ENCODE measurements at regions not wholly inside any gene's neighbourhood (a gene's known extent, or its start where the extent isn't known, plus 50 kb on each side); places are given as distances from the start of the nearest gene placed in this dataset.

GRCh38 chr6:170132561-170132991 is 158.3 kb downstream of the DLL1 start:
- Histone ChIP-seq H3K4me3 (no peak overlapping the region), H3K36me3 (replicated peaks; ENCODE audit: insufficient read depth, low read depth) (no peaks in the 10 kb centered on the region), H3K27me3 (no peaks in the 10 kb centered on the region), H3K9me3 (ENCODE audit: low read depth) (no peaks in the 10 kb centered on the region), H4K20me1 (ENCODE audit: insufficient read depth, poor library complexity, severe bottlenecking) (no peaks in the 10 kb centered on the region), H2AFZ (no peak overlapping the region), H3K9me2 (replicated peaks; ENCODE audit: insufficient read depth) (no peaks in the 10 kb centered on the region), H3K79me2 (no peaks in the 10 kb centered on the region), H3K4me2 (no peak overlapping the region), H3K27ac (no peak overlapping the region), H3K4me1 (ENCODE audit: insufficient read depth) (no peaks in the 10 kb centered on the region)
- DNase-seq (ENCODE audit: low spot score) = no peak
- TF ChIP-seq, protein P1, sequence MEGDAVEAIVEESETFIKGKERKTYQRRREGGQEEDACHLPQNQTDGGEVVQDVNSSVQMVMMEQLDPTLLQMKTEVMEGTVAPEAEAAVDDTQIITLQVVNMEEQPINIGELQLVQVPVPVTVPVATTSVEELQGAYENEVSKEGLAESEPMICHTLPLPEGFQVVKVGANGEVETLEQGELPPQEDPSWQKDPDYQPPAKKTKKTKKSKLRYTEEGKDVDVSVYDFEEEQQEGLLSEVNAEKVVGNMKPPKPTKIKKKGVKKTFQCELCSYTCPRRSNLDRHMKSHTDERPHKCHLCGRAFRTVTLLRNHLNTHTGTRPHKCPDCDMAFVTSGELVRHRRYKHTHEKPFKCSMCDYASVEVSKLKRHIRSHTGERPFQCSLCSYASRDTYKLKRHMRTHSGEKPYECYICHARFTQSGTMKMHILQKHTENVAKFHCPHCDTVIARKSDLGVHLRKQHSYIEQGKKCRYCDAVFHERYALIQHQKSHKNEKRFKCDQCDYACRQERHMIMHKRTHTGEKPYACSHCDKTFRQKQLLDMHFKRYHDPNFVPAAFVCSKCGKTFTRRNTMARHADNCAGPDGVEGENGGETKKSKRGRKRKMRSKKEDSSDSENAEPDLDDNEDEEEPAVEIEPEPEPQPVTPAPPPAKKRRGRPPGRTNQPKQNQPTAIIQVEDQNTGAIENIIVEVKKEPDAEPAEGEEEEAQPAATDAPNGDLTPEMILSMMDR (IDR thresholded peaks at IDR 0.05; ENCODE audit: poor library complexity) = no peak
- TF ChIP-seq EZH2 (IDR thresholded peaks at IDR 0.05; ENCODE audit: borderline replicate concordance) (no peak), EZH2phosphoT487 (IDR thresholded peaks at IDR 0.05; ENCODE audit: low read depth, severe bottlenecking, unreplicated experiment) (no peak)
- 96% methylated on average over 10 of the region's 10 CpGs for WGBS (ENCODE audit: low lambda C conversion rate, missing lambda C conversion rate)

DNA sequence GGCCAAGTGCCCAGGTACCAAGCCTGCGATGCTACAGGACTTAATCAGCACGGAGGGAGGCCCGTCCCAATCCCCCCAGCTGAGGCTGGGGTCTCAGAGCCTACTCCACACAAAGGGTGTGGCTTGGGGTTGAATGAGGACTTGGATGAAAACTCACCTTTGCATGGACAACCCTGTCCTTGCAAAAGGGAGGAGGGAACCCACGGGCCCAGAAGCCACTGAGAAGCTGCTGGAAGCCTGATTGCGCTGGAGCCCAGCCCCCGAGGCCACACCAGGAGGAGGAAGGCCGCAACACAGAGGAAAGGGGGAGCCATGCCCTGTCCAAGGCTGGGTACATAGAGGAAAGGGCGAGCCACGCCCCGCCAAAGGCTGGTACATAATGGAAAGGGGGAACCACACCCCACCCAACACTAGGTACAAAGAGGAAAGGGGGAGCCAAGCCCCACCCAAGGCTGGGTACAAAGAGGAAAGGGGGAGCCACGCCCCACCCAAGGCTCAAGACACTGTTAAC is 158.8 kb downstream of the DLL1 start:
- no peak overlapping the region for H3K27ac ChIP-seq
- no peaks in the 10 kb centered on the region for H3K9me3 ChIP-seq (ENCODE audit: low read depth)
- H3K4me2 ChIP-seq = no peak overlapping the region
- TF ChIP-seq EZH2 (IDR thresholded peaks at IDR 0.05; ENCODE audit: borderline replicate concordance) = no peak
- no peaks in the 10 kb centered on the region for H4K20me1 ChIP-seq (ENCODE audit: insufficient read depth, poor library complexity, severe bottlenecking)
- no peaks in the 10 kb centered on the region for H3K27me3 ChIP-seq
- WGBS (ENCODE audit: low lambda C conversion rate, missing lambda C conversion rate) = 92% methylated on average over 10 of the region's 11 CpGs
- H3K4me3 ChIP-seq = no peak overlapping the region
- H3K9me2 ChIP-seq (replicated peaks; ENCODE audit: insufficient read depth) = no peaks in the 10 kb centered on the region
- no peak overlapping the region for H2AFZ ChIP-seq
- H3K79me2 ChIP-seq = no peaks in the 10 kb centered on the region
- H3K4me1 ChIP-seq (ENCODE audit: insufficient read depth) = no peaks in the 10 kb centered on the region
- no peaks in the 10 kb centered on the region for H3K36me3 ChIP-seq (replicated peaks; ENCODE audit: insufficient read depth, low read depth)
- DNase-seq (ENCODE audit: low spot score) = no peak

GRCh38 chr6:170131351-170131750 is 159.5 kb downstream of the DLL1 start:
- no peak for DNase-seq (ENCODE audit: low spot score)
- WGBS (ENCODE audit: low lambda C conversion rate, missing lambda C conversion rate) = 84% methylated on average over 11 of the region's 11 CpGs
- H3K9me2 ChIP-seq (replicated peaks; ENCODE audit: insufficient read depth) = no peaks in the 10 kb centered on the region

GRCh38 chr6:170130771-170131241 is 160.1 kb downstream of the DLL1 start:
- no peaks in the 10 kb centered on the region for H4K20me1 ChIP-seq (ENCODE audit: insufficient read depth, poor library complexity, severe bottlenecking)
- H3K9me3 ChIP-seq (ENCODE audit: low read depth) = no peaks in the 10 kb centered on the region
- no peak overlapping the region for H3K27ac ChIP-seq
- H3K79me2 ChIP-seq = no peaks in the 10 kb centered on the region
- TF ChIP-seq EZH2phosphoT487 (IDR thresholded peaks at IDR 0.05; ENCODE audit: low read depth, severe bottlenecking, unreplicated experiment) = no peak
- TF ChIP-seq, protein P1 (IDR thresholded peaks at IDR 0.05; ENCODE audit: poor library complexity) = no peak
- TF ChIP-seq EZH2 (IDR thresholded peaks at IDR 0.05; ENCODE audit: borderline replicate concordance) = no peak
- WGBS (ENCODE audit: low lambda C conversion rate, missing lambda C conversion rate) = 82% methylated on average over 9 of the region's 9 CpGs
- no peak overlapping the region for H3K4me3 ChIP-seq
- no peaks in the 10 kb centered on the region for H3K9me2 ChIP-seq (replicated peaks; ENCODE audit: insufficient read depth)
- H3K4me2 ChIP-seq = no peak overlapping the region
- no peaks in the 10 kb centered on the region for H3K36me3 ChIP-seq (replicated peaks; ENCODE audit: insufficient read depth, low read depth)
- no peaks in the 10 kb centered on the region for H3K4me1 ChIP-seq (ENCODE audit: insufficient read depth)
- DNase-seq (ENCODE audit: low spot score) = no peak
- no peaks in the 10 kb centered on the region for H3K27me3 ChIP-seq
- H2AFZ ChIP-seq = no peak overlapping the region

More at GRCh38 chr6:170131351-170131750, 159.5 kb downstream of the DLL1 start:
- Histone ChIP-seq H3K9me3 (ENCODE audit: low read depth) (no peaks in the 10 kb centered on the region), H3K4me2 (no peak overlapping the region), H3K79me2 (no peaks in the 10 kb centered on the region), H2AFZ (no peak overlapping the region), H3K4me3 (no peak overlapping the region), H3K4me1 (ENCODE audit: insufficient read depth) (no peaks in the 10 kb centered on the region), H3K27ac (no peak overlapping the region), H3K27me3 (no peaks in the 10 kb centered on the region), H3K36me3 (replicated peaks; ENCODE audit: insufficient read depth, low read depth) (no peaks in the 10 kb centered on the region), H4K20me1 (ENCODE audit: insufficient read depth, poor library complexity, severe bottlenecking) (no peaks in the 10 kb centered on the region)
- TF ChIP-seq EZH2phosphoT487 (IDR thresholded peaks at IDR 0.05; ENCODE audit: low read depth, severe bottlenecking, unreplicated experiment) (no peak), EZH2 (IDR thresholded peaks at IDR 0.05; ENCODE audit: borderline replicate concordance) (no peak)
- TF ChIP-seq, protein P1 (IDR thresholded peaks at IDR 0.05; ENCODE audit: poor library complexity) = no peak
